Suprapubic skin (tissue), 4 donors: ENCODE measurements at regions not wholly inside any gene's neighbourhood (a gene's known extent, or its start where the extent isn't known, plus 50 kb on each side); places are given as distances from the start of the nearest gene placed in this dataset.

ENCODE experiments used
- EP300 ChIP-seq: sonication (generic); formaldehyde crosslinking; IDR thresholded peaks from one replicate; pipeline ENCODE4 v1.6.1; 2017; ENCODE audit warnings: antibody characterized with exemption
- POLR2AphosphoS5 ChIP-seq, 3 donors: sonication (generic); formaldehyde crosslinking; IDR thresholded peaks; one replicate each; pipeline ENCODE4 v1.6.1; 2017; ENCODE audit warnings: antibody characterized with exemption in 3 of 3
- TF ChIP-seq, protein P1 (sequence below), 2 donors: fragments of 200-600 bp in 1 of 2; fragments of 450-650 bp in 1 of 2; sonication (generic) in 1 of 2; IDR thresholded peaks; one replicate each; pipeline ENCODE4 v1.5.1; 2016 to 2019; ENCODE audit warnings: antibody characterized with exemption in 2 of 2, mild to moderate bottlenecking in 1 of 2, moderate library complexity in 1 of 2

DNA sequence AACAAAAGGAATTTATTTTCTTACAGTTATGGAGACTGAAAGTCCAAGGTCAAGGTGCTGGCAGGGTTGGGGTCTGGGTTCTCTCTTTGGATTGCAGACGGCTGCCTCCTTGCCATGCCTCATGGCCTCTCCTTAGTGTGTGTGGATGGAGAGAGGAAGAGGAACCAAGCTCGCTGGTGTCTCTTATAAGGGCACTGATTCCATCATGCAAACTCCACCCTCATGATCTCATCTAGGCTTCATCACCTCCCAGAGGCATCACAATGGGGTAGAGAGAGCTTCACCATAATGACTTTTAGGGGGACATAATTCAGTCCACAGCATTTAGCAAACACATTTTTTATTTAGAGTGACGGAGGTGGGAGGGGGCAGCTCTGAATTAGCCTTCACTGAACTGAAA is 104.9 kb upstream of the ABCC4 start:
- TF ChIP-seq POLR2AphosphoS5 (IDR thresholded peaks at IDR 0.05), result no peak
- TF ChIP-seq, protein P1, sequence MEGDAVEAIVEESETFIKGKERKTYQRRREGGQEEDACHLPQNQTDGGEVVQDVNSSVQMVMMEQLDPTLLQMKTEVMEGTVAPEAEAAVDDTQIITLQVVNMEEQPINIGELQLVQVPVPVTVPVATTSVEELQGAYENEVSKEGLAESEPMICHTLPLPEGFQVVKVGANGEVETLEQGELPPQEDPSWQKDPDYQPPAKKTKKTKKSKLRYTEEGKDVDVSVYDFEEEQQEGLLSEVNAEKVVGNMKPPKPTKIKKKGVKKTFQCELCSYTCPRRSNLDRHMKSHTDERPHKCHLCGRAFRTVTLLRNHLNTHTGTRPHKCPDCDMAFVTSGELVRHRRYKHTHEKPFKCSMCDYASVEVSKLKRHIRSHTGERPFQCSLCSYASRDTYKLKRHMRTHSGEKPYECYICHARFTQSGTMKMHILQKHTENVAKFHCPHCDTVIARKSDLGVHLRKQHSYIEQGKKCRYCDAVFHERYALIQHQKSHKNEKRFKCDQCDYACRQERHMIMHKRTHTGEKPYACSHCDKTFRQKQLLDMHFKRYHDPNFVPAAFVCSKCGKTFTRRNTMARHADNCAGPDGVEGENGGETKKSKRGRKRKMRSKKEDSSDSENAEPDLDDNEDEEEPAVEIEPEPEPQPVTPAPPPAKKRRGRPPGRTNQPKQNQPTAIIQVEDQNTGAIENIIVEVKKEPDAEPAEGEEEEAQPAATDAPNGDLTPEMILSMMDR (IDR thresholded peaks at IDR 0.05), result no peak
- TF ChIP-seq EP300, result no peak
